ENCODE measurements at regions not wholly inside any gene's neighbourhood (a gene's known extent, or its start where the extent isn't known, plus 50 kb on each side); places are given as distances from the start of the nearest gene placed in this dataset.

DNA sequence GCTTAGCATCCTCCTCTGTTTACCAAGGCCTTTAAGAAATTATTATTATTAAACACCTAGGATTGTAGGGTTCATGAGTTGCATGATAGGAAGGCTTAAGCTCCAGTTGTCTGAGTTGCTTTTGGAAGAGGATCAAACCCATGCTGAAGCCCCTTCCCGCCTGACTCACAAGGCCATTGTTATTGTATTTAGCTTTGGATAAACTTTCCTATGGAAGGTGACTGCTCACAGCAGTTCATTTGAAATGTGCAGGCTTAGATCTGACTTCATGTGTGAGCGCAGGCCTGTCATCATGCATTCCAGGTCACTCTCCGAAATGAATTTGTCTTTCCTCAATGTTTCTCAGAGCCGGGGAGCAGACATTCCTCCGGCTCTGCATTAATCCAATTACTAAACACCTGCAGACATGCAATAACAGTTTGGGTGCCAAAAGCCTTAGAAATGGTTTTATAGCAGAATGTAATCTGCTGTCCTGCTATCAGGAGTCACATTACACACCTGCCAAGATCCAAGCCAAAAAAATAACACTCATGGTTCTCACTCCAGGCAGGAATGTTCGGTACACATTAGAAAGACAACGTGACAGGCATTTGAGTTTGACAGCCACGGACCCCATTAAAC lies 119.9 kb downstream of the OSR1 start:
- no peak for DNase-seq (ENCODE audit: insufficient read length, low spot score)
- no peak for FAIRE-seq

DNA sequence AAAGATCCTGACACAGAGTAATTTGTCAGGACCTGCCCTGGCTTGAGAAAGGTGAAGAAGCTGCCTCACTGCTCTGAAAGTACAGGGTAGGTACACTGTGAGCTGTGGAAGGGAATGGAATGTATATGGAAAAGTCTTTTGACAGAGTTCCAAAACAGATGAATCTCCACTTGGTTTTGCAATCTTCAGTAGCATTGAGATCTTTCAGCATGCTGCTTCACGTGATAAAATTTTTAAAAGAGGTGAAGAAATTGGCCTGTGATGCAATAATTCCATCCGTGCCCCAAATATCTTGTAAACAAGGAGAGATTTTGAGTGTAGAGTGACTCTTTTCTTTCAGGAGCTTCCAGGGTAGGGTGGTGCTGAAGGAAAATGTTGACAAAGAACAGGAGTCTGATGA lies 123.1 kb downstream of the OSR1 start:
- DNase-seq (ENCODE audit: insufficient read length, low spot score) (peak; percentile 10), FAIRE-seq (no peak)

DNA sequence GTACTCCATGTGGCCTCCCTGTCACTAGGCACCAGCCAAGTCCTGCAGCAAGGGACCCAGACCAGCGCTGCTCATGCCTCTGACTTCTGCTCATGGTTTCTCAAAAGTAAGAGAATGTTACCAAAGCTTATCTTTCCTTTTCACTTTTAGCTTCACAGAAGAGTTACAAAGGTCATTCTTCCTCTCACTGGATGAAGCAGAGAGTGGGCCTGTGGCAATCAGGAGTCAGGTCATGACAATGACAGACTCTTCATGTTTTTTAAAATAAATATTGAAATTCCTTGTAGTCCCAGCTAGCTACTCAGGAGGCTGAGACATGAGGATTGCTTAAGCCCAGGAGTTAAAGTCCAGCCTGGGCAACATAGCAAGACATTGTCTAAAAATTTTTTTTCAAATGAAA lies 126.1 kb downstream of the OSR1 start:
- no peak for DNase-seq (ENCODE audit: insufficient read length, low spot score)
- no peak for FAIRE-seq

DNA sequence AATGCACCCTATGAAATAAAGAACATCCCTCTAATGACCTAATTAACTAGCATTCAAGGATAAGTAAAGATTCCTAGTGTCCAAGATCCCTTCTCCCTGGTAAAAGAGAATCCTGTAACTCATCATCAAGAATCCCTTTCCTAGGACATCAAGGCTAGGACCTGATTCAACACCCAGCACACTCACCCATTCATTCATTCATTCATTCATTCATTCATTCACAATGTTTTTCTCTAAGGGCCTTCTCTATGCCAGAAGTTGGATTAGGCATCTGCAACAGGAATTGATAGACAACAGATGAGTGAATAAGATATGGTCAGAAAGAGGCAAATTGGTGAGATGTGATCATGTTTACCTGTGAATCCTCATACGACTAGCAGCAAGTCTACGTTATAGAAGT lies 126.8 kb downstream of the OSR1 start:
- DNase-seq (ENCODE audit: insufficient read length, low spot score) (no peak), FAIRE-seq (no peak)

DNA sequence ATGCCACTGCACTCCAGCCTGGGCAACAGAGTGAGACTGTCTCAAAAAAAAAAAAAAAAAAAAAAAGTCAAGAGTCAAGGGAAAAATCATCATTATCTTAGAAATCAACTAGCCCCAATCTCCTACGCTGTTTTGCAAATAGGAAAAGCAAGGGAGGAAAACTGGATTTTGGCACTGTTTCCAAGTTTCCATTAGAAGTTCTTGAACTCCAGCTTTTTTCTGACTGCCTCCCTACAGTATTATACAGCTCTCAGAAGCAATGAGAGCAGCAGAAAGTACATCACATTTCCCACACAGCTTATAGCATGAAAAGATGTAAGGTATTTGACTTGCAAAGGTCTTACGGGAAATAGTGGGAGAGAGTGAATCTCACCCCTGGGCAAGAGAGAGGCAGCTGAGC lies 127.8 kb downstream of the OSR1 start:
- no peak for FAIRE-seq

DNA sequence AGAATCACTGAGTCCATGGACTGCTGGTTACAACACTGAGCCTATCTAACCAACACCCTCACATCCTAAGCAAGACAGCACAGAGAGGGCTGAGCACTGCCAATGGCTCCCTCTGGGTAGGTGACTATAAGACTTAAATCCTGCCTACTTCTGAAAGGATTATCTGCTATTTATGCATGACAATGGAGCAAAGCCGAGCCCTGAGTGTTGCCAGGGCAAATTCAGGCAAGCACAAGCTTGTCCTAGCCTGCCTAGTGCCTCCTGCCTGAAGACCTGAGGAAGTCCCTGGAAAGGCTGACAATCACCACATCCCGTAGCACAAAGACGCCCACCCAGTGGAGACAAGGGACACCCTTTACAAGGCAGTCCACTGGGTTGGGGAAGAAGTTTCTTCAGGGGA lies 129.7 kb downstream of the OSR1 start:
- FAIRE-seq: peak; percentile 4
- no peak for DNase-seq (ENCODE audit: insufficient read length, low spot score)

More for the DNA sequence above, 127.8 kb downstream of the OSR1 start:
- DNase-seq (ENCODE audit: insufficient read length, low spot score): no peak

DNA sequence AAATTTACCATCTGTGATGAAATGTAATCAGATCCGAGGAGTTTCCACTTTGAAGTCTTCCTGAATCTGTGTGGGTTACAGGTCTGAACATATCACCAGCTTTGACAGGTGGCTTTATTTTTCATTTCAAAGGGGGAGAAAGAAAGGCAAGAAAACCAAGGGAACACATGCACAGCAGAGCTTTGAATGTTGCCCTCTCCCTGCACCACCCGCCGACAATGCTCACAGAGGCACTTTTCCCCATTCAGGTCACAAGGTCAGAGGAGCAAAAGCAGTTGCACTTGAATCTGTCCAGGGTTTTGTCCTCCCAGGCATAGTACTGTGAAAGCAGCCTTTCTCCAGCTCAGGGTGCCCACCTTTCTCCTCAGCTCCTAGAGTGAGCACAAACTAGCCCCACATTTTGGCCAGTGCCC lies 130.2 kb downstream of the OSR1 start:
- DNase-seq (ENCODE audit: insufficient read length, low spot score): no peak
- FAIRE-seq: no peak

DNA sequence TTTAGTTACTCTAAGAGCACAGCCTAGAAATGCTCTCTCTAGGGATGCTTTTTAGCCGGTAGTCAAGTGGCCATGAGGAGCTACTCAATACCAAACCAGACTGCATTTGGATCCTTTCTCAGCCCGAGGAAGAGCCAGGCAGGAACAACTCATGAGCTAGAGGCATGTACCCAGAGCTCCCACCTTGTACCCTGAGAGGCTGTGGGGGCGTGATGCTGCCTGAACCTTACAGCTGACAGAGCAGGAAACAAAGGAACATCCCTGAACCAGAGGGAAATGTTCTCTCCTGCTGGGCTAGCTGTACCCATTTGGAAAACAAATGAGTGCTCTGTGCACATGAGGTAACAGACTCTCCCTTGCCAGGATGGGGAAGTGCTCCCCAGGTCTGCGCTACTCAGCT lies 131.6 kb downstream of the OSR1 start:
- no peak for DNase-seq (ENCODE audit: insufficient read length, low spot score)
- no peak for FAIRE-seq

DNA sequence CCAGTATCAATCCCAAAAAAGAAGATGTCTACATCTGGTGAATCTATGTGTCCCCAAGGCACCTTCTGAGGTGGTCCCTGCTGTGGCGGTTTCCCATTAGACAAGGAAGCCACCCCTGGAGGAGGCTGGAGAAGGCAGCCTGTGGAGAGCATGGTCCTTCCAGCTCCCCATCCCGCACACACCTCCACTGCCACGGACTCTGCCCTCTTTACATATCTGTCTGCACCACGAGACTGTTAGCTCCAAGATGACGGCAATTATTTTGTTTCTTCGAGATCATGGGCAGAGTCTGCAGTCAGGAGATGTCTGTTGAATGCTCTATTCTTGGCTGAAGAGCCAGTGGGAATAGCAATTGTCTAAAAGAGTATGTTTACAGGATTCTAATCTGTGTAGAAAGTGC lies 132.0 kb downstream of the OSR1 start:
- DNase-seq (ENCODE audit: insufficient read length, low spot score) (no peak), FAIRE-seq (no peak)

DNA sequence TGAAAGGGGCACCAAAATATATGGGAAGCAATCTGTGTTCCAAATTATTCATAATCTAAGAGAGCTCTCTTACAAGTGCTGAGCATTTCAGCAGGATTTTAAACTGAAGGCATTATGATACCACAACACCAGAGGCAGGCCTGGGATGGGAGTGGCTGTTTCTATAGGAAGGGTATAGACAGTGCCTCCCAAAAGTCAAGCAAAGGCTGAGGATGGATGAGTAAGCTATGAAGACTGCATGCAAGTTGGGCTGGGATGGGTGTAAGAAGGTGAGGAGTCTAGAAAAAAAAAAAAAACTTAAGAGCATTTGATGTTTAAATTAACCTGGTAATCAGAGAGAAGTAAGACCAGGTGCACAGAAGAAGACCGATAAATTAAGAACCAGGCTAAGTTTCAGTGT lies 132.5 kb downstream of the OSR1 start:
- no peak for DNase-seq (ENCODE audit: insufficient read length, low spot score)
- FAIRE-seq: no peak

DNA sequence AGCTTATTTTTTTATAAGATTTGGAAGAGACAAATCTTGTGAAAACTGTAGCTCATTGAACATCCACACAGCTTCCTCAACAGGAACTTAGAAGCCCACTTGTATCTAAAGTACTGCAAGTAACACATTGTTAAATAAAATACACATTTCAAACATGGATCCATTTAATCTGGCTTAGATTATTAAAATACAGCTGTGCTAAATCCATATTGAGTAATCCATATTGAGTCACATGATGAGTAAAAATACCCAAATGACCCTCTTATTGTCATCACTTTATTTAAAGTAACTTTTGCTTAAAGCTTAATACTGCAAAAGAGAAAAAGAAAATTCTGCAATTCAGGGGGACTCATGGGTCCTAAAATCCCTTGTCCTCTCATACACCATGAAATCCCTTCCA lies 133.3 kb downstream of the OSR1 start:
- no peak for FAIRE-seq
- DNase-seq (ENCODE audit: insufficient read length, low spot score): no peak

DNA sequence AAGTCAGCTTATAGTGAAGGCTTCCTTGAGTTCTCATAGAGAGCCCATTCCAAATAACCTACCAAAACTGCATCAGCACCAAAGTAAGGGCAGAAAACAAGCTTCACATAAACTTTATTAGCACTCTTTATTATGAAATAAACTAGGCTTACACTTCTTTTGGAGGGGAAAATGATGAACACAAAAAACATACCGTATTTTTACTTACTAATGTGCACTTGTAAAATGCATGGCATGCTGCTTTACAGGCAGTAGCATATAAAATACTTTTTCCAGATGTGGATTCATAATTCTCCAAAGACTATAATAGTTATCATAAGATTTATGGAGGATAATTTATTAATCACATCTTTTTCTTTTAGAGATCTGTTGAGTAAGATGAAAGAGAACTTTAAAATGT lies 133.9 kb downstream of the OSR1 start:
- DNase-seq (ENCODE audit: insufficient read length, low spot score) (no peak), FAIRE-seq (no peak)

DNA sequence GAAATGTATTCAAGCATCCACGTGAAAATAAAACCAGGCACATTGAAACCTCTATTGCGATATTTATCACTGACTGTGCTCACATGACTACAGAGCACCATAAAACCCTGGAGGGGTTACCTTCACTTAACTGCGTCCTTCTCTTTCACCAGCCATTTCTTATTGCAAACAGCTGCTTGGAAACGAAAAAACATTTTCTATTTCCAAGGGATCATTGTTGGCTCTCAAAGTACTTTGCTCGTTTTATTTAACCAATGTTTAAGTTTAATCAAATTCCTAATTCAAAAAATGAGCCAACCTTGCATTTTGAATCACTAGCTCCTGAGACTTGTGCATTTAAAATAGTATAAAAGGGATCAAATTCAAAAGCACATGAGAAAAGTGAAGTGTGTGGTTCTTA lies 134.4 kb downstream of the OSR1 start:
- DNase-seq (ENCODE audit: insufficient read length, low spot score) (no peak), FAIRE-seq (no peak)

DNA sequence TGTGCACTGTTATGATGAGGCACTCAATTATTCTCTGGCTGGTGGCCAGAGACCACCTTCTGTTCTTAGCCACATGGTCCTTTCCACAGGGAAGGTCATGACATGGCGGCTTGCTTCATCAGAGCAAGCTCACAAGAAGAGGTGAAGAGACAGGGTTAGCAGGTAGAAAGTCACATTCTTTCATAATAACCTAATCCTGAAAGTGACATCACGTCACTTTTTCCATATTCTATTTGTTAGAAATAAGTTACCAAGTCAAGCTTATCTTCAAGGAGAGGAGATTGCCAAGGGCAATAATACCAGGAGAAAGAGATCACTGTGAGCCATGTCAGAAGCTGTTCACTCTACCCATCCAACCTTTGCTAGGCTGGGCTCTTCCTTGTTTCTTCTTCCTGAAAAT lies 139.4 kb downstream of the OSR1 start:
- DNase-seq (ENCODE audit: insufficient read length, low spot score) (no peak), FAIRE-seq (no peak)

DNA sequence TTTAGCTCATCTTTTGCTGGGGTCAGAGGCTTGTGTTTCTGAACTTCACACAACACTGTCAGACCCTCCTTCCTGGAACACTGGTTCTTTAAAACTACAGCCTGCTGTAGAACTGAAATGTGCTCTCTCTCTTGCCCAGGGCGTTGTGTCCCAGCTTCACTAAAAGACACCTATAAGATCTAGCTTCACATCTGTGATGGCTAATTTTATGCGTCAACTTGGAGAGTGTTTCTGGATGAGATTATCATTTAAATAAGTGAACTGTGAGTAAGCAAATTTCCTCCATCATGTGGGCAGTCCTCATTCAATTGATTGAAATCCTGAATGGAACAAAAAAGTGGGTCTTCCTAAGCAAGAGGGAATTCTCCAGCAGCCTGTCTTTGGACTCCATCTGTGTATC lies 140.3 kb downstream of the OSR1 start:
- DNase-seq (ENCODE audit: insufficient read length, low spot score) (no peak), FAIRE-seq (no peak)

DNA sequence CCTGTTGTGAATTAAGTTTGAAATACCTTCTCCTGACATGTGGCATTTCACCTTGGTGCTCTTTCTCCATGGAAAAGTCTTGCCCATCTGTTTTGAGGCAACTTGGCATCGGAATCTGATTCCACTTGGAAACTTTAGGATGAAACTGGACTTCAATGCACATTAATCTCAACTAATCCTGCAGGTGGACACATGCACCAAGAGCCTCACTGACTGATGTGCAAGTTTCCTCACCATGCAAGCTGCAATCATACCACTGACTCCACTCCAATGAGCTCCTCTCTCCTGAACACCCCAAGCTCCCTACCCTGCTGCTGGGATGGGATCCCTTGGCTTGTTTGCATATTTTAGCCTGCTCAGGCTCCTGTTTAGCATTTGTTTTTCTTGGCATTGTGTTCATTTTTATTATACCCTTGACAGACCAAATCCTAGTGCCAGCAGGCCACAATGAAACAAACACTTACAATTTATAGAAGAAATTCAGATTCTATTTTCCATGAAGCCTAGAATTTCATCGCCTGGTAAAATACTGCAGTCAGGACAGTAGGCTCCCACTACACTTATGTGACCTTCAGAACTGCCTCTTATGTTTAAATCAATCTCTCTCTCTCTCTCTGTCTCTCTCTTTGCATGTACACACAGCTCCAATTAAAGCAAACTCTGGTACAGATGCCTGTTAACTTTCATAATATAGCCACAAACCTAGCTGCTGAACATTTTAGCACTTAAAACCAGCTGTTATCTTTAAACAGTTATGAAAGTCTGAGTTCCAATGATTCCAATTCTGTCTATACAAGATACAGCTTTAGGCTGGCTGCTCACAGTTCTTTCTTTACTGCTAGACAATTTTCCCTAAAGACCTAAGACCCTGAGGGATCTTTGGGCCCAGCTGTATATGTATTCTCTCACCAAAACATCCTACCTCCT lies 141.5 kb downstream of the OSR1 start:
- FAIRE-seq: no peak
- DNase-seq (ENCODE audit: insufficient read length, low spot score): no peak

DNA sequence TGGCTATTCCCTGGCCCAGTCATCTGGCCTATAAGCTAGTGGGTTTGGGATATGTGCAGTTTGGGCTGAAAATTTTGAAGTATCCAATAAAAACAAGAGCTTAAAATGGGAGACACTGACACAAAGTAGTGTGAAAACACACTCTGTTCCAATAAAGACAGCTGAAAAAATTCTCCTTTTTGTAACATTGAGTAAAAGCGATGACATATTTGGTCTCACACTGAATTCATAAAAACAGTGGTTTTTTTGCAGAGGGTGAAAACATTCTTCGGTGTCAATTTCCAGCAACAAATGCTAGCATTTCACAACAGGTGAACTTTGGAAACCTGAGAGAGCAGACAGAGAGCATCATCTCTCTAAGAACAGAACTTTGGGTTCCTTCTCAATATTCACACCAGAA lies 142.2 kb downstream of the OSR1 start:
- no peak for FAIRE-seq
- DNase-seq (ENCODE audit: insufficient read length, low spot score): no peak

DNA sequence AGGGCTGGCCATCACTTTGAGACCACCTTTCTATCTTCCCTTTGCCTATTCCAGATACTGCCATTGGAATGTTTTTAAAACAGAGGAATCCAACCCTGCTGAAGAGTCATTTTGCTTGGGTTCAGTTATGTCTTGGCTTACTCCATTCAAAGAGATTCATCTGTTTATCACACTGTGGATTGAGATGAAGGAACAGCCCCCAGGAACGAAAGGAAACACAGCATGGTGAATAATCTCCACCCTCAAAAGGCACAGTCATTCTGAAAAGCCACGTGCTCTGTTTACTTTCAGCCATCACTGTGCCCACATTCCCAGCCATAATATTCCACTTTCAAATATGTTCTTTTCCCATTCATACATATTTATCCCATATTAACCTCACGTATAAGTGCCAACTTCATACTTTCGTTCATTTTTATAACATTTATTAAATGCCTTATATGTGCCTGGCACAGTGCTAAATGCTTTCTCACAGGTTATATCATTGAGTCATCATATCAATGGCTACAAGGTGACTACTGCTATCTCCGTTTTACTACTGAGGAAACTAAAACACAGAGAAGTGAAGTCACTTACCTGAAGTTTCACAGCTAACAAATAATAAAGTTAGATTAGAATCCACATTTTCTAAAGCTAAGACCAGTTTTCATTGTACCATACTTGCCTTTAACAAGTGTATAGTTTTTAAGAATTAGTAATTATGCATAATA lies 143.6 kb downstream of the OSR1 start:
- DNase-seq (ENCODE audit: insufficient read length, low spot score) (no peak), FAIRE-seq (no peak)

DNA sequence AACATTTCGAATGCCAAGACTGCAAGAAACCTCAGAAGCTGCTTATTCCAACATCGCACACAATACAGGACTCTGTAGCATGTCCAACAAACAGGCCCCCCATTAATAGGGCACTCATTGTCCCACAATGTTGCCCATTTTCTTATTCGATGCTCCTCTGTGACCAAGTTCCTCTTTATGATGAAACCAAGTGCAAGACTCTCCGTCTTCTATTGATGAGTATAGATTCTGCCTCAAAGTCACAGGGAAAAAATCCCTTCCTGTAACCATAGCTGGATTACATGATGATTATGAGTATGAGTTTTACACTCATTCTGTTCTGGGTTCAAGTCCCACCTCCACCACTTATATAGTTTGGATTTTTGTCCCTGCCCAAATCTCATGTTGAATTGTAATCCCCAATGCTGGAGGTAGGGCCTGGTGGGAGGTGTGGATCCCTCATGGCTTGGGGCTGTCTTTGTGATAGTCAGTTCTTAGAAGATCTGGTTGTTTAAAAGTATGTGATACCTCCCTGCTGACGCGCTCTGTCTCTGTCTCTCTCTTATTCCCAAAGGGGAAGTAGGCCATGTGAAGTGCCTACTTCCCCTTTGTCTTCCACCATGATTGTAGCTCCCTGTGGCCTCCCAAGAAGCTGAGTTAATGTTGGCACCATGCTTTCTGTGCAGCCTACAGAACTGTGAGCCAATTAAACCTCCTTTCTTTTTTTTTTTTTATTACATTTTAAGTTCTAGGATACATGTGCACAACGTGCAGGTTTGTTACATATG lies 148.7 kb downstream of the OSR1 start:
- no peak for FAIRE-seq
- no peak for DNase-seq (ENCODE audit: insufficient read length, low spot score)

DNA sequence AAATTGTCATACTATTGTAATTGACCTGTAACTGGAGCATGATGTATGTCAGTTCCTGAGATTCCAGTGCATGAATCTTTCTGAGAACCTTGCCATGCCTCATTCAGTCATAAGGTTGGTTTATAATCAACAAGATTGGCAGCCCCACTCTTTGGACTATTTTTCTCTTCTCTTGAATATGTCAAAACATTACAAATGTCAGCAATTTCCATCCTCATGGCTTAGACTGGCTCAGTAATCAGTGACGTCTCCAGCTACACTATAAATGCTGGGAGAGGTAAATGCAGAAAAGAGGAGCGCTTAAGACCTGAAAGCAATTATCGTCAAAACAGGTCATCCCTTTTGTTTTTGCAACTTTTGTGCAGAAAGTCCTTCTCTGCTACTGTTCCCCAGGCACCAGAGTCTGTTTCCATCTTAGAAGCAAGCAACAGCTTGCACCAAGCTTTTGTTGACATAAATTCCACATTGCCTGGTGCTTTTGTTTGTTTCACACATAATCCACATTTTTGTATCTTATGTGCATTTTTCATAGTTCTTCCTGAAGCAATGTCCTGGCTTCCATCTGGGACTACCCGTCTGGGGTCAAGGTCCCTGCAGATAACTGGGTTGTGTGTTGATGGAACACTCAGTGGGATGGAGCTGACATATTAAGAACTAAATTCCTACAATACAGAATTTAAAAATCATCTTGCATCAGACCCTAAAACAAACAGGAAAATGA lies 149.8 kb downstream of the OSR1 start:
- DNase-seq (ENCODE audit: insufficient read length, low spot score) (no peak), FAIRE-seq (no peak)
